Activated CD4-positive, alpha-beta T cell treated with anti-CD3 and anti-CD28 coated beads, Interleukin-2, Interleukin-4, amounts not matched to agents 100 ng/mL and 50 ng/mL, durations not matched to agents 16 hours and 8 hours (primary cell): ENCODE measurements at regions not wholly inside any gene's neighbourhood (a gene's known extent, or its start where the extent isn't known, plus 50 kb on each side); places are given as distances from the start of the nearest gene placed in this dataset.
"Not testable (repeated sequence)": the region's sequence is repeated elsewhere in the genome, so short reads cannot be mapped to it uniquely, and the experiment has no call there.

Experiments
- DNase-seq: peaks from one replicate; pipeline ENCODE4 v3.0.0-alpha.2; 2020; ENCODE audit warnings: low spot score

- no peak for DNase-seq
These were observed 72.5 kb downstream of the RGS12 start for GRCh38 chr4:3365326-3365725.

- no peak for DNase-seq
These were observed 73.3 kb downstream of the RGS12 start for GRCh38 chr4:3365871-3366842.

GRCh38 chr4:3366893-3367775 lies 74.3 kb downstream of the RGS12 start:
- no peak for DNase-seq

- DNase-seq: no peak
These were observed 73.9 kb upstream of the HGFAC start for GRCh38 chr4:3367866-3368265.

GRCh38 chr4:3368334-3368733 lies 73.4 kb upstream of the HGFAC start:
- no peak for DNase-seq

- DNase-seq: no peak
These were observed 72.7 kb upstream of the HGFAC start for GRCh38 chr4:3368841-3369760.

GRCh38 chr4:3369781-3370674 lies 71.7 kb upstream of the HGFAC start:
- peak; percentile 70 for DNase-seq

GRCh38 chr4:3371033-3372001 lies 70.5 kb upstream of the HGFAC start:
- DNase-seq: no peak

- no peak for DNase-seq
These were observed 69.4 kb upstream of the HGFAC start for GRCh38 chr4:3372264-3372932.

- DNase-seq: no peak
These were observed 68.8 kb upstream of the HGFAC start for GRCh38 chr4:3372933-3373465.

GRCh38 chr4:3373468-3373867 lies 68.3 kb upstream of the HGFAC start:
- DNase-seq: no peak

- no peak for DNase-seq
These were observed 67.6 kb upstream of the HGFAC start for GRCh38 chr4:3374011-3374645.

- DNase-seq: no peak
These were observed 67.1 kb upstream of the HGFAC start for GRCh38 chr4:3374667-3375066.

- DNase-seq: no peak
These were observed 66.1 kb upstream of the HGFAC start for GRCh38 chr4:3375688-3376087.

- DNase-seq: no peak
These were observed 65.5 kb upstream of the HGFAC start for GRCh38 chr4:3376266-3376665.

GRCh38 chr4:3377557-3377956 lies 64.2 kb upstream of the HGFAC start:
- no peak for DNase-seq

GRCh38 chr4:3380336-3380735 lies 61.4 kb upstream of the HGFAC start:
- not testable (repeated sequence) for DNase-seq

GRCh38 chr4:3381208-3381607 lies 60.6 kb upstream of the HGFAC start:
- not testable (repeated sequence) for DNase-seq
